SK-N-SH (cell line): ENCODE measurements at regions not wholly inside any gene's neighbourhood (a gene's known extent, or its start where the extent isn't known, plus 50 kb on each side); places are given as distances from the start of the nearest gene placed in this dataset.

Experiments
- CTCF ChIA-PET: fragments of 300-600, 350-600 bp; formaldehyde crosslinking; extraction: SDS; loops from one replicate; lab custom pipeline; 2021; lab: Yijun Ruan, JAX
- POLR2A ChIA-PET: fragments of 350-600 bp; sonication (Branson Sonifier 250); formaldehyde crosslinking; extraction: SDS; loops from one replicate; lab custom pipeline; 2020; ENCODE audit warnings: antibody characterized with exemption, inconsistent platforms; lab: Yijun Ruan, JAX
- DNase-seq: peaks from one replicate; pipeline ENCODE4 v3.0.0; 2012
- H2AFZ ChIP-seq: fragments of 200-600 bp; sonication (generic); 2 replicates; pipeline ENCODE4 v1.8.1; 2016; ENCODE audit warnings: antibody characterized with exemption, mild to moderate bottlenecking, low read depth
- H3F3A ChIP-seq: fragments of 200-600 bp; sonication (generic); replicated peaks from 2 replicates; pipeline ENCODE3; 2016; ENCODE audit warnings: antibody characterized with exemption, mild to moderate bottlenecking; ENCODE audit not compliant: insufficient read depth
- H3K27ac ChIP-seq, 2 experiments: fragments of 200-500 bp in 1 of 2; fragments of 200-600 bp in 1 of 2; sonication (Bioruptor generic) in 1 of 2; sonication (generic), shearing (Covaris generic) in 1 of 2; 2 replicates each; pipeline versions ENCODE4 v1.5.1 to v1.6.1; 2014 to 2016; ENCODE audit warnings: low read depth in 2 of 2, inconsistent platforms in 1 of 2, low read length in 1 of 2, mild to moderate bottlenecking in 1 of 2, mixed read lengths in 1 of 2
- H3K27me3 ChIP-seq: fragments of 200-600 bp; sonication (generic), shearing (Covaris generic); 2 replicates; pipeline ENCODE4 v1.6.1; 2016; ENCODE audit warnings: mixed run types; ENCODE audit not compliant: insufficient read depth
- H3K36me3 ChIP-seq, 2 experiments: fragments of 200-500 bp in 1 of 2; fragments of 200-600 bp in 1 of 2; sonication (Bioruptor generic) in 1 of 2; sonication (generic) in 1 of 2; replicated peaks in 1 of 2; 2 replicates each; pipeline versions ENCODE3 to v1.5.1; 2014 to 2016; ENCODE audit warnings: low read length in 1 of 2, mild to moderate bottlenecking in 1 of 2; ENCODE audit not compliant: insufficient read depth in 2 of 2, control insufficient read depth in 1 of 2
- H3K4me1 ChIP-seq, 2 experiments: fragments of 200-500 bp in 1 of 2; fragments of 200-600 bp in 1 of 2; sonication (Bioruptor generic) in 1 of 2; sonication (generic), shearing (Covaris generic) in 1 of 2; 2 replicates each; pipeline versions ENCODE4 v1.5.1 to v1.6.1; 2014 to 2016; ENCODE audit warnings: low read depth in 1 of 2, low read length in 1 of 2, mixed run types in 1 of 2; ENCODE audit not compliant: insufficient read depth in 2 of 2, control insufficient read depth in 1 of 2
- H3K4me2 ChIP-seq: fragments of 200-600 bp; sonication (generic), shearing (Covaris generic); 2 replicates; pipeline ENCODE4 v1.6.1; 2017; ENCODE audit warnings: mixed run types
- H3K4me3 ChIP-seq, 2 experiments: fragments of 200-500 bp in 1 of 2; fragments of 200-600 bp in 1 of 2; sonication (Bioruptor generic) in 1 of 2; sonication (generic), shearing (Covaris generic) in 1 of 2; 2 replicates each; pipeline versions ENCODE4 v1.5.1 to v1.8.1; 2014 to 2016; ENCODE audit warnings: low read depth in 2 of 2, inconsistent platforms in 1 of 2, low read length in 1 of 2, mild to moderate bottlenecking in 1 of 2, mixed read lengths in 1 of 2, moderate library complexity in 1 of 2
- H3K79me2 ChIP-seq: fragments of 200-600 bp; sonication (generic); 2 replicates; pipeline ENCODE4 v1.8.1; 2017; ENCODE audit warnings: mild to moderate bottlenecking; ENCODE audit not compliant: insufficient read depth
- H3K9ac ChIP-seq: fragments of 200-600 bp; sonication (generic); 2 replicates; pipeline ENCODE4 v1.6.1; 2017; ENCODE audit warnings: mixed run types
- H3K9me2 ChIP-seq: fragments of 200-600 bp; sonication (generic); 2 replicates; pipeline ENCODE4 v1.6.1; 2017; ENCODE audit warnings: mixed run types
- H3K9me3 ChIP-seq: fragments of 200-600 bp; sonication (generic); 2 replicates; pipeline ENCODE4 v1.6.1; 2017; ENCODE audit warnings: mixed run types, mild to moderate bottlenecking, moderate library complexity
- H4K20me1 ChIP-seq: fragments of 200-600 bp; sonication (generic); 2 replicates; pipeline ENCODE4 v1.6.1; 2017; ENCODE audit warnings: mild to moderate bottlenecking, mixed run types; ENCODE audit not compliant: insufficient read depth
- CHD2 ChIP-seq: fragments of 150-350 bp; IDR thresholded peaks from 2 replicates; pipeline ENCODE4 v1.6.1; 2018; ENCODE audit warnings: low read length; ENCODE audit not compliant: partially characterized antibody
- CTCF ChIP-seq: fragments of 200-600 bp; sonication (generic); IDR thresholded peaks from 2 replicates; pipeline ENCODE4 v1.6.1; 2017; ENCODE audit warnings: antibody characterized with exemption, mild to moderate bottlenecking, moderate library complexity
- ELF1 ChIP-seq: IDR thresholded peaks from 2 replicates; pipeline ENCODE4 v1.4.0; 2012
- EP300 ChIP-seq, 2 experiments: IDR thresholded peaks; 2 replicates each; pipeline versions ENCODE4 v1.4.0 to v1.6.1; 2012; ENCODE audit warnings: borderline replicate concordance in 1 of 2, low read depth in 1 of 2, low read length in 1 of 2
- EZH2phosphoT487 ChIP-seq: fragments of 200-600 bp; sonication (generic); IDR thresholded peaks from 2 replicates; pipeline ENCODE4 v1.6.1; 2017; ENCODE audit warnings: low read depth, mixed run types, mild to moderate bottlenecking, antibody characterized with exemption, moderate library complexity, borderline replicate concordance
- FOSL2 ChIP-seq: IDR thresholded peaks from 2 replicates; pipeline ENCODE4 v1.4.0; 2012; ENCODE audit warnings: low read depth, mild to moderate bottlenecking, moderate library complexity, borderline replicate concordance
- FOXM1 ChIP-seq: IDR thresholded peaks from 2 replicates; pipeline ENCODE4 v1.4.0; 2012; ENCODE audit warnings: low read depth, mild to moderate bottlenecking
- GABPA ChIP-seq: IDR thresholded peaks from 2 replicates; pipeline ENCODE4 v1.4.0; 2012; ENCODE audit warnings: low read depth, mild to moderate bottlenecking
- GATA2 ChIP-seq: sonication (generic); formaldehyde crosslinking; IDR thresholded peaks from 2 replicates; pipeline ENCODE4 v1.5.0; 2020; ENCODE audit warnings: mild to moderate bottlenecking, missing genetic modification reagents
- MXI1 ChIP-seq: IDR thresholded peaks from 2 replicates; pipeline ENCODE4 v1.6.1; 2012; ENCODE audit warnings: mild to moderate bottlenecking, low read depth, low read length, improper control_type of control experiment
- PBX3 ChIP-seq: IDR thresholded peaks from 2 replicates; pipeline ENCODE4; 2012
- POLR2AphosphoS5 ChIP-seq: IDR thresholded peaks from 2 replicates; pipeline ENCODE4 v1.6.1; 2012; ENCODE audit warnings: low read depth, low read length
- RAD21 ChIP-seq: IDR thresholded peaks from 2 replicates; pipeline ENCODE4 v1.6.1; 2012; ENCODE audit warnings: mild to moderate bottlenecking, low read length
- RCOR1 ChIP-seq: fragments of 150-350 bp; IDR thresholded peaks from 2 replicates; pipeline ENCODE4 v1.6.1; 2017; ENCODE audit warnings: antibody characterized with exemption, low read length
- RXRA ChIP-seq: IDR thresholded peaks from 2 replicates; pipeline ENCODE4 v1.4.0; 2012; ENCODE audit warnings: low read depth, mild to moderate bottlenecking, borderline replicate concordance
- SMC3 ChIP-seq: IDR thresholded peaks from 2 replicates; pipeline ENCODE4 v1.6.1; 2012; ENCODE audit warnings: low read depth, low read length, improper control_type of control experiment
- YY1 ChIP-seq: IDR thresholded peaks from 2 replicates; pipeline ENCODE4 v1.4.0; 2012; ENCODE audit warnings: low read depth, mild to moderate bottlenecking
- WGBS: methylation state at CpG from one replicate; pipeline ENCODE4 v1.1.6; 2017; ENCODE audit warnings: low lambda C conversion rate; 5-methylcytosine and 5-hydroxymethylcytosine counted together
- TF ChIP-seq, protein P1 (sequence below): IDR thresholded peaks from 2 replicates; pipeline ENCODE4 v1.6.1; 2012; ENCODE audit warnings: mild to moderate bottlenecking, low read depth, low read length, moderate library complexity
- TF ChIP-seq, protein P2 (sequence below): fragments of 150-350 bp; IDR thresholded peaks from 2 replicates; pipeline ENCODE4 v1.6.1; 2016; ENCODE audit warnings: mild to moderate bottlenecking, low read depth, low read length

- ChIA-PET CTCF (interaction anchor here (1.0 to 1.6 kb wide), 3 partner anchors 11 to 104 kb away, joined by 3 to 4 read pairs (median 3); no protein-coding TSS in a partner anchor), POLR2A (no interaction called here)
- Histone ChIP-seq H4K20me1 (no peaks in the 10 kb centered on the region), H3F3A (no peaks in the 10 kb centered on the region), H2AFZ (no peak overlapping the region), H3K9me2 (no peaks in the 10 kb centered on the region), H3K9me3 (no peaks in the 10 kb centered on the region), H3K4me2 (no peak overlapping the region), H3K9ac (no peak overlapping the region), H3K4me1 (peaks cover 0 to 6% of the 10 kb centered on the region in 2 experiments; a peak in 3 of 4 replicates), H3K27me3 (no peaks in the 10 kb centered on the region), H3K4me3 (no peak overlapping the region), H3K27ac (peak overlapping the region in 1 of 2 experiments; percentile 71; a peak in 1 of 4 replicates), H3K36me3 (no peaks in the 10 kb centered on the region), H3K79me2 (no peaks in the 10 kb centered on the region)
- WGBS: 10% methylated on average over 4 of the region's 4 CpGs
- TF ChIP-seq YY1 (no peak), FOSL2 (no peak), RXRA (no peak), EP300 (IDR thresholded peaks at IDR 0.05; ENCODE audit: borderline replicate concordance in 1 of 2, low read depth in 1 of 2, low read length in 1 of 2) (peak in 1 of 2 experiments; percentile 97; a peak in 2 of 4 replicates), GABPA (no peak), FOXM1 (no peak), SMC3 (no peak), ELF1 (no peak), PBX3 (no peak), RAD21 (peak; percentile 2; the same call in 1 of the 2 replicates), POLR2AphosphoS5 (no peak), MXI1 (no peak), CTCF (no peak), GATA2 (CRISPR knock-in tag) (peak; percentile 52), CHD2 (peak; percentile 47), RCOR1 (peak; percentile 67; the same call in 1 of the 2 replicates), EZH2phosphoT487 (no peak)
- TF ChIP-seq, protein P1, sequence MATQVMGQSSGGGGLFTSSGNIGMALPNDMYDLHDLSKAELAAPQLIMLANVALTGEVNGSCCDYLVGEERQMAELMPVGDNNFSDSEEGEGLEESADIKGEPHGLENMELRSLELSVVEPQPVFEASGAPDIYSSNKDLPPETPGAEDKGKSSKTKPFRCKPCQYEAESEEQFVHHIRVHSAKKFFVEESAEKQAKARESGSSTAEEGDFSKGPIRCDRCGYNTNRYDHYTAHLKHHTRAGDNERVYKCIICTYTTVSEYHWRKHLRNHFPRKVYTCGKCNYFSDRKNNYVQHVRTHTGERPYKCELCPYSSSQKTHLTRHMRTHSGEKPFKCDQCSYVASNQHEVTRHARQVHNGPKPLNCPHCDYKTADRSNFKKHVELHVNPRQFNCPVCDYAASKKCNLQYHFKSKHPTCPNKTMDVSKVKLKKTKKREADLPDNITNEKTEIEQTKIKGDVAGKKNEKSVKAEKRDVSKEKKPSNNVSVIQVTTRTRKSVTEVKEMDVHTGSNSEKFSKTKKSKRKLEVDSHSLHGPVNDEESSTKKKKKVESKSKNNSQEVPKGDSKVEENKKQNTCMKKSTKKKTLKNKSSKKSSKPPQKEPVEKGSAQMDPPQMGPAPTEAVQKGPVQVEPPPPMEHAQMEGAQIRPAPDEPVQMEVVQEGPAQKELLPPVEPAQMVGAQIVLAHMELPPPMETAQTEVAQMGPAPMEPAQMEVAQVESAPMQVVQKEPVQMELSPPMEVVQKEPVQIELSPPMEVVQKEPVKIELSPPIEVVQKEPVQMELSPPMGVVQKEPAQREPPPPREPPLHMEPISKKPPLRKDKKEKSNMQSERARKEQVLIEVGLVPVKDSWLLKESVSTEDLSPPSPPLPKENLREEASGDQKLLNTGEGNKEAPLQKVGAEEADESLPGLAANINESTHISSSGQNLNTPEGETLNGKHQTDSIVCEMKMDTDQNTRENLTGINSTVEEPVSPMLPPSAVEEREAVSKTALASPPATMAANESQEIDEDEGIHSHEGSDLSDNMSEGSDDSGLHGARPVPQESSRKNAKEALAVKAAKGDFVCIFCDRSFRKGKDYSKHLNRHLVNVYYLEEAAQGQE: no peak
- TF ChIP-seq, protein P2, sequence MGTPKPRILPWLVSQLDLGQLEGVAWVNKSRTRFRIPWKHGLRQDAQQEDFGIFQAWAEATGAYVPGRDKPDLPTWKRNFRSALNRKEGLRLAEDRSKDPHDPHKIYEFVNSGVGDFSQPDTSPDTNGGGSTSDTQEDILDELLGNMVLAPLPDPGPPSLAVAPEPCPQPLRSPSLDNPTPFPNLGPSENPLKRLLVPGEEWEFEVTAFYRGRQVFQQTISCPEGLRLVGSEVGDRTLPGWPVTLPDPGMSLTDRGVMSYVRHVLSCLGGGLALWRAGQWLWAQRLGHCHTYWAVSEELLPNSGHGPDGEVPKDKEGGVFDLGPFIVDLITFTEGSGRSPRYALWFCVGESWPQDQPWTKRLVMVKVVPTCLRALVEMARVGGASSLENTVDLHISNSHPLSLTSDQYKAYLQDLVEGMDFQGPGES: no peak
- DNase-seq: peak; percentile 27
Measured at GRCh38 chr10:106520698-106521097, 643.8 kb downstream of the SORCS1 start.
